Esophagus (tissue), 2 donors: ENCODE measurements at regions not wholly inside any gene's neighbourhood (a gene's known extent, or its start where the extent isn't known, plus 50 kb on each side); places are given as distances from the start of the nearest gene placed in this dataset.

Experiments
- H3K27ac ChIP-seq, 2 donors: one replicate each; pipeline ENCODE4 v1.5.1; 2013; ENCODE audit warnings: low read depth in 2 of 2, mild to moderate bottlenecking in 2 of 2, inconsistent platforms in 1 of 2, low read length in 1 of 2, moderate library complexity in 1 of 2
- H3K27me3 ChIP-seq, 2 donors: one replicate each; pipeline ENCODE4 v1.6.1; 2013; ENCODE audit warnings: low read length in 2 of 2, control low read depth in 1 of 2, mild to moderate bottlenecking in 1 of 2; ENCODE audit not compliant: insufficient read depth in 2 of 2, control insufficient read depth in 1 of 2
- H3K36me3 ChIP-seq, 2 donors: one replicate each; pipeline ENCODE4 v1.6.1; 2013; ENCODE audit warnings: low read length in 1 of 2; ENCODE audit not compliant: control insufficient read depth in 2 of 2, insufficient read depth in 2 of 2
- H3K4me1 ChIP-seq, 2 donors: one replicate each; pipeline ENCODE4 v1.6.1; 2013; ENCODE audit warnings: low read length in 1 of 2; ENCODE audit not compliant: control insufficient read depth in 2 of 2, insufficient read depth in 2 of 2
- H3K4me3 ChIP-seq, 2 donors: one replicate each; pipeline ENCODE4 v1.5.1; 2013; ENCODE audit warnings: low read length in 2 of 2, mild to moderate bottlenecking in 2 of 2, low read depth in 1 of 2, moderate library complexity in 1 of 2
- H3K9me3 ChIP-seq, 2 donors: one replicate each; pipeline ENCODE4 v1.6.1; 2013; ENCODE audit warnings: mild to moderate bottlenecking in 2 of 2, low read depth in 1 of 2, low read length in 1 of 2, moderate library complexity in 1 of 2; ENCODE audit not compliant: control insufficient read depth in 2 of 2, insufficient read depth in 1 of 2
- WGBS, 2 donors: extraction: QIAGEN DNeasy Blood & Tissue Kit; methylation state at CpG; one replicate each; pipeline ENCODE4 v1.1.7; 2013; 5-methylcytosine and 5-hydroxymethylcytosine counted together
- donor health status: healthy with polysubstance abuse.
- donor health status: Bipolar disorder and iron deficiency.

DNA sequence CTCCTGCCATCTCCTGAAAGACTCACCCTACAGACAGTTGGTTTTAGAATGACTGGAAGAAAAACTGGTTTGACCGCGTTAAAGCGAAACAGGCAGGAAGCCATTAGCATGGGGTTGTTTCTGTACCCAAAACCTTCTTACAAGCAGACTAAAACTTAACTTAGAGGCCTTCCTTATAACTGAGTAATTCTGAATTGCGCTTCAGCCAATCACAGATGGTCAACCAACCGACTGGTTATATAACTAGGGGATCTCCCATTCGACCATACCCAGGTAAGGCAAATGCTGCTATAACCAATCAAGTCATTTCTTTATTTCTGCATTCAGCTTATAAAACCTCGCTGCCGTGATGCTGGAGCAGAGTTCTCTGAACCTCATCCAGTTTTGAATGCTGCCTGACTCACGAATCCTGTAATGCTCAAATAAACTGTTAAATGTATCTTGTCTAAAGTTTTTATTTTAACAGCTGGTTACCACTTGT is 87.8 kb upstream of the DRD2 start:
- H3K4me1 ChIP-seq: no peaks in the 10 kb centered on the region
- no peak overlapping the region for H3K27ac ChIP-seq
- WGBS, 2 donors: 35 to 48% methylated on average over 9 of the region's 9 CpGs
- peaks cover 0 to 4% of the 10 kb centered on the region in 2 donors for H3K27me3 ChIP-seq
- no peak overlapping the region for H3K4me3 ChIP-seq
- H3K9me3 ChIP-seq: peaks cover 2% of the 10 kb centered on the region in 2 donors
- H3K36me3 ChIP-seq: no peaks in the 10 kb centered on the region

GRCh38 chr11:113562576-113562975 is 87.4 kb upstream of the DRD2 start:
- peaks cover 0 to 4% of the 10 kb centered on the region in 2 donors for H3K27me3 ChIP-seq
- no peaks in the 10 kb centered on the region for H3K4me1 ChIP-seq
- H3K9me3 ChIP-seq: peaks cover 2% of the 10 kb centered on the region in 2 donors
- no peaks in the 10 kb centered on the region for H3K36me3 ChIP-seq
- H3K27ac ChIP-seq: no peak overlapping the region
- no peak overlapping the region for H3K4me3 ChIP-seq

DNA sequence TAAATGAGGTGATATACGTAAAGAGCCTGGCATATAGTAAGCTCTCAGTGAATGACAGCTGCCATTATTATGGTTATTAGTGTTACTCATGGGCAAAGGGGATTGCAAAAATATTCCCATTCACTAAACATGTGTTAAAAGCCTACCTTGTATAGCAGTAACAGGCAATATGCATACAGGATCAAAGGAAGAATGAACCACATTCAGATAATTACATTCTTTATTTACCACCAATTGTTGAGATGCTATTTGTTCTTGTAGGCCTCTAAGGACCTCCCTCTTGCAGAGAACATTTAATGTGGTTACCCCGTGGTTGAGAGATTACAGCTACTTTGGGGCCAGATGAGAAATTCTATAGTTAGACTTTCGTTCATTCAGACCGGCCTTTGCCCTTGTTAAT is 82.7 kb upstream of the DRD2 start:
- H3K36me3 ChIP-seq: no peaks in the 10 kb centered on the region
- H3K27ac ChIP-seq: no peak overlapping the region
- no peaks in the 10 kb centered on the region for H3K27me3 ChIP-seq
- 85 to 90% methylated on average over 4 of the region's 4 CpGs for WGBS, 2 donors
- H3K9me3 ChIP-seq: no peaks in the 10 kb centered on the region
- peaks cover 0 to 2% of the 10 kb centered on the region in 2 donors for H3K4me1 ChIP-seq
- no peak overlapping the region for H3K4me3 ChIP-seq

GRCh38 chr11:113556036-113556435 is 80.8 kb upstream of the DRD2 start:
- Histone ChIP-seq H3K9me3 (no peaks in the 10 kb centered on the region), H3K27me3 (no peaks in the 10 kb centered on the region), H3K36me3 (no peaks in the 10 kb centered on the region), H3K4me3 (no peak overlapping the region), H3K27ac (no peak overlapping the region), H3K4me1 (peaks cover 0 to 2% of the 10 kb centered on the region in 2 donors)
- WGBS, 2 donors: 56 to 70% methylated on average over 3 of the region's 3 CpGs

- Histone ChIP-seq H3K9me3 (no peaks in the 10 kb centered on the region), H3K4me1 (peaks cover 0 to 2% of the 10 kb centered on the region in 2 donors), H3K36me3 (no peaks in the 10 kb centered on the region), H3K27me3 (no peaks in the 10 kb centered on the region), H3K4me3 (no peak overlapping the region), H3K27ac (no peak overlapping the region)
- WGBS, 2 donors: 34 to 57% methylated on average over 2 of the region's 2 CpGs
These were observed 79.9 kb upstream of the DRD2 start for GRCh38 chr11:113555071-113555619.

- Histone ChIP-seq H3K4me1 (peaks cover 0 to 2% of the 10 kb centered on the region in 2 donors), H3K27me3 (no peaks in the 10 kb centered on the region), H3K9me3 (no peaks in the 10 kb centered on the region), H3K36me3 (no peaks in the 10 kb centered on the region), H3K27ac (no peak overlapping the region), H3K4me3 (no peak overlapping the region)
- 39 to 43% methylated on average over 3 of the region's 3 CpGs for WGBS, 2 donors
These were observed 79.3 kb upstream of the DRD2 start for GRCh38 chr11:113554526-113554925.

DNA sequence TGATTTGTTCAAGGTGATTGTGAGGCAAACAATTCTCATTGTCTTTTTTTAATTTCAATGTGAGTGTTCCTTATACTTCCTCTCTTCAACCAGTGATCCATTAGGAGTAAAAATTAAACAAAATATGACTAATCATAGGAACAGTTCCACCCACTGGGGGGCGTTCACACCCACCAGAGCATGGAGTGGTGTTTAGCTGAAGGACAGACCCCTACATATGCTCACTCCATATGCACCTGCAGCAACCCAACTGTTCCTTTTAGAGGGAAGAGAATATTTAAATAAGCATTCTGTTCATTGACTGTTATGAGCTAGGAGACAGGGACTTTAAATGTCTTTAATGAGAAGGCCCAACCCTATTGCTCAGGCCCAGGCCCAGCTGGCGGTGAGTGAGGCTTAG is 78.7 kb upstream of the DRD2 start:
- H3K27me3 ChIP-seq: no peaks in the 10 kb centered on the region
- 26 to 31% methylated on average over 2 of the region's 2 CpGs for WGBS, 2 donors
- peaks cover 0 to 2% of the 10 kb centered on the region in 2 donors for H3K4me1 ChIP-seq
- no peaks in the 10 kb centered on the region for H3K36me3 ChIP-seq
- no peak overlapping the region for H3K4me3 ChIP-seq
- no peaks in the 10 kb centered on the region for H3K9me3 ChIP-seq
- H3K27ac ChIP-seq: no peak overlapping the region

GRCh38 chr11:113553235-113553634 is 78.0 kb upstream of the DRD2 start:
- no peak overlapping the region for H3K27ac ChIP-seq
- H3K36me3 ChIP-seq: no peaks in the 10 kb centered on the region
- no peak overlapping the region for H3K4me3 ChIP-seq
- 29 to 45% methylated on average over 8 of the region's 8 CpGs for WGBS, 2 donors
- H3K27me3 ChIP-seq: no peaks in the 10 kb centered on the region
- H3K9me3 ChIP-seq: no peaks in the 10 kb centered on the region
- peaks cover 0 to 2% of the 10 kb centered on the region in 2 donors for H3K4me1 ChIP-seq

DNA sequence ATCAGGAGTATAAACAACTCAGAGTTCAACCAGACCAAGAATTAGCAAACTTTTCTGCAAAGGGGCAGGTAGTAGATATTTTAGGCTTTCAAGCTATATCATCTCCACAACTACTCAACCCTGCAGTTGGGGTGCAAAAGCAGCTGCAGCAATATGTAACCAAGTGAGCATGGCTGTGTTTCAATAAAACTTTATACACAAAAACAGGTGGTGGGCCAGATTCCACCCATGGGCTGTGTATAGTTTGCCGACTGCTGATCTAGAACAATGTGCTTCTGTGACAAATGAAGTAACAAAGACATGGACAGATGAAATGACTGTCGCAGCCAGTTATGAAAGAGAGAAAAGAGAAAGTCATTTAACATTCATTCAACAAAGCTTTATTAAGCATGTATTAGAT is 77.1 kb upstream of the DRD2 start:
- Histone ChIP-seq H3K36me3 (no peaks in the 10 kb centered on the region), H3K9me3 (no peaks in the 10 kb centered on the region), H3K27ac (no peak overlapping the region), H3K4me3 (no peak overlapping the region), H3K27me3 (no peaks in the 10 kb centered on the region), H3K4me1 (peaks cover 0 to 2% of the 10 kb centered on the region in 2 donors)
- whole genome bisulfite sequencing, 2 donors: 90 to 92% methylated on average over 2 of the region's 2 CpGs

DNA sequence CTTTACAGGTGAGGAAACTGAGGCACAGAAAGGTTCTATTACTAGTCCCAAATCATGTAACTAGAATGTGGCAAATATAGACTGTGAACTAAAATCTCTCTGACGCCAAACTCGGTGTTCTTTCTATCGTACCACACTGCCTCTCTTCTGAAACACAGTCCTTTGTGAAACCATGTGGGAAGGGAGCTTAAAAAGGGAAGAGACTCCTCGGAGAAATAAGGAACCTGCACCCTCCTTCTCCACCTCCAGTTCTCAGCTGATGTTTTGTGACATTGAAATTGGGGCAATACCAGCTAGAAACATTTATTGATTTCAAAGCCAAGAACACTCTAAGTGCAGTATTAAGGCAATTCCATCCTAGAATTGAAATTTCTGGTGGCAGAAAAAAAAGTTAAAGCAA is 76.4 kb upstream of the DRD2 start:
- Histone ChIP-seq H3K4me3 (no peak overlapping the region), H3K36me3 (no peaks in the 10 kb centered on the region), H3K4me1 (peaks cover 0 to 2% of the 10 kb centered on the region in 2 donors), H3K9me3 (no peaks in the 10 kb centered on the region), H3K27ac (no peak overlapping the region), H3K27me3 (no peaks in the 10 kb centered on the region)
- WGBS, 2 donors: 82 to 87% methylated on average over 4 of the region's 4 CpGs
